ENCODE measurements at regions not wholly inside any gene's neighbourhood (a gene's known extent, or its start where the extent isn't known, plus 50 kb on each side); places are given as distances from the start of the nearest gene placed in this dataset.
"Not testable (repeated sequence)": the region's sequence is repeated elsewhere in the genome, so short reads cannot be mapped to it uniquely, and the experiment has no call there.

GRCh38 chr3:152583963-152584362 is 251.0 kb upstream of the P2RY1 start:
- DNase-seq, result no peak

- DNase-seq, result no peak
These were observed 248.0 kb upstream of the P2RY1 start for GRCh38 chr3:152586974-152587373.

- no peak for DNase-seq
These were observed 247.1 kb upstream of the P2RY1 start for GRCh38 chr3:152587861-152588260.

- DNase-seq, result no peak
These were observed 245.3 kb upstream of the P2RY1 start for GRCh38 chr3:152589644-152590043.

- no peak for DNase-seq
These were observed 243.4 kb upstream of the P2RY1 start for GRCh38 chr3:152591515-152591914.

- no peak for DNase-seq
These were observed 241.7 kb upstream of the P2RY1 start for GRCh38 chr3:152593242-152593641.

GRCh38 chr3:152595975-152596821 is 238.7 kb upstream of the P2RY1 start:
- DNase-seq, result peak; percentile 65

GRCh38 chr3:152596832-152597231 is 238.1 kb upstream of the P2RY1 start:
- not testable (repeated sequence) for DNase-seq

GRCh38 chr3:152606146-152606545 is 228.8 kb upstream of the P2RY1 start:
- no peak for DNase-seq

GRCh38 chr3:152607179-152607578 is 227.8 kb upstream of the P2RY1 start:
- no peak for DNase-seq

GRCh38 chr3:152608696-152609594 is 226.0 kb upstream of the P2RY1 start:
- no peak for DNase-seq

GRCh38 chr3:152609891-152610290 is 225.0 kb upstream of the P2RY1 start:
- no peak for DNase-seq

GRCh38 chr3:152610622-152611021 is 224.3 kb upstream of the P2RY1 start:
- DNase-seq, result no peak

GRCh38 chr3:152611905-152612304 is 223.0 kb upstream of the P2RY1 start:
- DNase-seq, result no peak

- DNase-seq, result no peak
These were observed 221.1 kb upstream of the P2RY1 start for GRCh38 chr3:152613851-152614250.

- DNase-seq, result peak; percentile 11
These were observed 219.2 kb upstream of the P2RY1 start for GRCh38 chr3:152615681-152616080.

- DNase-seq, result no peak
These were observed 217.3 kb upstream of the P2RY1 start for GRCh38 chr3:152617609-152618008.

- no peak for DNase-seq
These were observed 216.4 kb upstream of the P2RY1 start for GRCh38 chr3:152618529-152618928.

GRCh38 chr3:152619691-152620090 is 215.2 kb upstream of the P2RY1 start:
- no peak for DNase-seq

GRCh38 chr3:152620395-152620794 is 214.5 kb upstream of the P2RY1 start:
- DNase-seq, result no peak

- no peak for DNase-seq
These were observed 213.7 kb upstream of the P2RY1 start for GRCh38 chr3:152621006-152621868.

GRCh38 chr3:152621967-152622810 is 212.7 kb upstream of the P2RY1 start:
- no peak for DNase-seq

Data from EL (cell line).